ENCODE measurements at regions not wholly inside any gene's neighbourhood (a gene's known extent, or its start where the extent isn't known, plus 50 kb on each side); places are given as distances from the start of the nearest gene placed in this dataset.

DNA sequence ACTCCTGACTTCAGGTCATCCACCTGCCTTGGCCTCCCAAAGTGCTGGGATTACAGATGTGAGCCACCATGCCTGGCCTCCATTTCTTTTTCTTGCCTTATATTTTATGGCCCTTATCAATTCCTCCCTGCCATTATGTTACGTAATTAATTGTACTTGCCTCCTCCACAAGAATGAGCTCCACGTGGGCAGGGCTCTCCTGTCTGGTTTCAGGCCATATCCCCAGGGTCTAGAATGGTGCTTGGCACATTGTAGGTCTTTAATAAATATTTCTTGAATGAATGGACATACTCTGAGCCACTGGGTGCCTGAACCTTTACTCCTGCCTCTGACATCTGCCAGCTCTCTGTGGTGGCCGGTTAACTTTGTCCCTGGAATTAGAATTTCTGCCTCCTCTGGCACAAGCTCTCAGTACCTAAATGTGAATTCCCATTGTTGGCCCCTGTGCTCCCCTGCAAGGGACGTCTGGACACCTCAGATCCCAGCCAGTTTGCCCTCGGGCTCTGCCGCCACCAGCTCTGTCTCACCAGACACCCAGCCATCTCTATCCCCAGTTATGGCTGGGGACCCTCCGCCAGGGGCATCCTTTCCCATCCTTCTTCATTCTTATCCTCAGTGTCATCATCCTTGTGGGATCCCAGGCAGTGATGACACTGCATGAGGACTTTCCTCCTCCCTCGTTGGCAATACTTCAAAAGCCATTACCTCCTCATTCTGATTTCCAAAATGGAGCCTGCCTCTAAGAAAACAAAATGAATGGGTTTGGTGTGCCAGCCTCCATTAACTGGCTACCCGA lies 165.6 kb upstream of the SMAD3 start:
- H4K91ac ChIP-seq (replicated peaks; ENCODE audit: insufficient read length, low read length), result no peak overlapping the region
- no peak overlapping the region for H2BK20ac ChIP-seq (ENCODE audit: low read length)
- peaks cover 0 to 5% (median 0%) of the 10 kb centered on the region in 4 experiments; a peak in 2 of 7 replicates for H3K4me1 ChIP-seq (replicated peaks in 1 of 4; ENCODE audit: control insufficient read depth in 3 of 4, insufficient read depth in 4 of 4, low read length in 3 of 4)
- H2BK120ac ChIP-seq (replicated peaks; ENCODE audit: low read depth, low read length), result no peak overlapping the region
- no peaks in the 10 kb centered on the region for H3K23me2 ChIP-seq (ENCODE audit: low read depth, low read length)
- H3K79me2 ChIP-seq (ENCODE audit: control insufficient read depth in 1 of 2, insufficient read depth in 2 of 2, low read length in 2 of 2), result no peaks in the 10 kb centered on the region
- H2BK12ac ChIP-seq (ENCODE audit: low read depth, low read length), result no peak overlapping the region
- FAIRE-seq (no peak), DNase-seq (ENCODE audit: low read depth in 1 of 2, low spot score in 2 of 2) (no peak)
- 86% methylated on average over 9 of the region's 9 CpGs; no CpG with 5 or more reads in 1 of the 2 experiments for WGBS, 2 experiments (ENCODE audit: extremely low coverage in 1 of 2, insufficient coverage in 1 of 2, insufficient read length in 1 of 2, insufficient replicate concordance in 2 of 2, low coverage in 1 of 2, low lambda C conversion rate in 2 of 2, missing lambda C conversion rate in 1 of 2)
- no peak overlapping the region for H3K4me2 ChIP-seq (ENCODE audit: insufficient read depth in 1 of 2, low read depth in 2 of 2, low read length in 2 of 2)
- no peak overlapping the region for H2BK15ac ChIP-seq (ENCODE audit: low read length)
- no peak overlapping the region for H4K5ac ChIP-seq (ENCODE audit: insufficient read length, low read depth, low read length)
- H3K14ac ChIP-seq (ENCODE audit: insufficient read length), result no peak overlapping the region
- H2AK5ac ChIP-seq (ENCODE audit: low read depth, low read length), result no peak overlapping the region
- H3K9me3 ChIP-seq (ENCODE audit: insufficient read depth in 2 of 2, low read depth in 1 of 2, low read length in 1 of 2), result no peaks in the 10 kb centered on the region
- no peak overlapping the region for H3K27ac ChIP-seq (ENCODE audit: low read depth, low read length)
- no peak overlapping the region for H3K4me3 ChIP-seq (ENCODE audit: extremely low read depth in 1 of 4, insufficient read depth in 2 of 4, low read depth in 3 of 4, low read length in 4 of 4)
- POLR2A ChIA-PET (ENCODE audit: partially characterized antibody), result no interaction called here
- no peak overlapping the region for H3K4ac ChIP-seq (replicated peaks; ENCODE audit: insufficient read length, low read depth, low read length)
- CTCF ChIA-PET (ENCODE audit: partially characterized antibody), result interaction anchor here (0.9 to 18.4 kb wide), 6 partner anchors 7 to 46 kb away, joined by 3 to 255 read pairs (median 4); no protein-coding TSS in a partner anchor
- no peak overlapping the region for H2BK5ac ChIP-seq (ENCODE audit: low read depth, low read length)
- no peak overlapping the region for H4K8ac ChIP-seq (ENCODE audit: extremely low read depth, insufficient read depth, low read length)
- H4K20me1 ChIP-seq (replicated peaks in 1 of 2; ENCODE audit: control insufficient read depth in 1 of 2, insufficient read depth in 2 of 2, low read length in 2 of 2), result no peaks in the 10 kb centered on the region
- H3K27me3 ChIP-seq (replicated peaks in 1 of 4; ENCODE audit: control insufficient read depth in 3 of 4, extremely low read depth in 1 of 4, insufficient read depth in 3 of 4, low read length in 3 of 4), result peaks cover 0 to 3% (median 0%) of the 10 kb centered on the region in 4 experiments; a peak in 1 of 7 replicates
- no peaks in the 10 kb centered on the region for H3K36me3 ChIP-seq (ENCODE audit: control insufficient read depth in 2 of 4, insufficient read depth in 4 of 4, low read length in 3 of 4)
- no peak overlapping the region for H3K56ac ChIP-seq (replicated peaks; ENCODE audit: insufficient read length, low read depth, low read length)
- no peaks in the 10 kb centered on the region for H3K79me1 ChIP-seq (ENCODE audit: low read depth, low read length)
- H3K23ac ChIP-seq (ENCODE audit: insufficient read length), result no peak overlapping the region
- H2AFZ ChIP-seq (ENCODE audit: low read length), result no peak overlapping the region
- H3K9ac ChIP-seq (replicated peaks in 1 of 4; ENCODE audit: extremely low read depth in 1 of 4, low read depth in 3 of 4, low read length in 3 of 4), result no peak overlapping the region
- H3K18ac ChIP-seq (ENCODE audit: extremely low read depth, low read length), result no peak overlapping the region
- TF ChIP-seq BCL11A (IDR thresholded peaks at IDR 0.05; ENCODE audit: low read depth in 2 of 2, low read length in 2 of 2) (no peak), JUND (IDR thresholded peaks at IDR 0.05; ENCODE audit: low read length) (no peak), KDM5A (IDR thresholded peaks at IDR 0.05; ENCODE audit: low read length) (no peak)
